C4-2B (cell line): ENCODE measurements at regions not wholly inside any gene's neighbourhood (a gene's known extent, or its start where the extent isn't known, plus 50 kb on each side); places are given as distances from the start of the nearest gene placed in this dataset.

Source experiments
- H3K27ac ChIP-seq: fragments of 450-650 bp; 2 replicates; pipeline ENCODE4 v1.5.1; 2017
- ZFX ChIP-seq: fragments of 450-650 bp; IDR thresholded peaks from 2 replicates; pipeline ENCODE4 v1.6.1; 2017
- TF ChIP-seq, protein P1 (sequence below): fragments of 450-650 bp; conservative IDR thresholded peaks from 2 replicates; pipeline ENCODE4 v1.5.1; 2017; ENCODE audit warnings: mild to moderate bottlenecking

DNA sequence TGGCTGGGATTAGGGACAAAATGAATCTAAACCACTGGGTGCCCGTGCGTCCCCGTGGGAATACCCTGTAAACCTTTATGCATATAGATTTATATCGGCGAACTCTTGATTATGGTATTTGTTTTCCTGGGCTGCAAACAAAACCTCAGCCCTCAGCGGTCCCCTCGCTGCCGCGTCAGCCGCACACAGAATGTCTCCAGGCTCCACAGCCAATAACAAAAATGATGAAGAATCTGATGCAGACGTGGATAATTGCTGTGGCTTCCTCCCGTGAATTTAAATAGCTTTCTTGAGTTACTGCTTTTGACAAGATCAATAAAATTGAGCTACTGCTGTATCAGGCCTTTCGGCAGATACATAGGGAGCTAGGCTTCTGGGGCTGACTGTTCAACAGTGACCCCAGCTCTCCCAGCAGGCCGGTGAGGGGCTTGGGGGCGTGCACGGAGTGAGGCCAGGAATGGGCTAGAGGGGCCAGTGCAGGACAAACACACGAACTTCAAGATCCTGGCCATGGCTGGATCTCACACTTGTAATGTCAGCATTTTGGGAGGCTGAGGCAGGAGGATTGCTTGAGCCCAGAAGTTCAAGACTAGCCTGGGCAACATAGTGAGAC, 125.8 kb upstream of the NCOR2 start:
- no peak for TF ChIP-seq ZFX
- TF ChIP-seq, protein P1, sequence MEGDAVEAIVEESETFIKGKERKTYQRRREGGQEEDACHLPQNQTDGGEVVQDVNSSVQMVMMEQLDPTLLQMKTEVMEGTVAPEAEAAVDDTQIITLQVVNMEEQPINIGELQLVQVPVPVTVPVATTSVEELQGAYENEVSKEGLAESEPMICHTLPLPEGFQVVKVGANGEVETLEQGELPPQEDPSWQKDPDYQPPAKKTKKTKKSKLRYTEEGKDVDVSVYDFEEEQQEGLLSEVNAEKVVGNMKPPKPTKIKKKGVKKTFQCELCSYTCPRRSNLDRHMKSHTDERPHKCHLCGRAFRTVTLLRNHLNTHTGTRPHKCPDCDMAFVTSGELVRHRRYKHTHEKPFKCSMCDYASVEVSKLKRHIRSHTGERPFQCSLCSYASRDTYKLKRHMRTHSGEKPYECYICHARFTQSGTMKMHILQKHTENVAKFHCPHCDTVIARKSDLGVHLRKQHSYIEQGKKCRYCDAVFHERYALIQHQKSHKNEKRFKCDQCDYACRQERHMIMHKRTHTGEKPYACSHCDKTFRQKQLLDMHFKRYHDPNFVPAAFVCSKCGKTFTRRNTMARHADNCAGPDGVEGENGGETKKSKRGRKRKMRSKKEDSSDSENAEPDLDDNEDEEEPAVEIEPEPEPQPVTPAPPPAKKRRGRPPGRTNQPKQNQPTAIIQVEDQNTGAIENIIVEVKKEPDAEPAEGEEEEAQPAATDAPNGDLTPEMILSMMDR, result no peak
- H3K27ac ChIP-seq, result no peak overlapping the region

DNA sequence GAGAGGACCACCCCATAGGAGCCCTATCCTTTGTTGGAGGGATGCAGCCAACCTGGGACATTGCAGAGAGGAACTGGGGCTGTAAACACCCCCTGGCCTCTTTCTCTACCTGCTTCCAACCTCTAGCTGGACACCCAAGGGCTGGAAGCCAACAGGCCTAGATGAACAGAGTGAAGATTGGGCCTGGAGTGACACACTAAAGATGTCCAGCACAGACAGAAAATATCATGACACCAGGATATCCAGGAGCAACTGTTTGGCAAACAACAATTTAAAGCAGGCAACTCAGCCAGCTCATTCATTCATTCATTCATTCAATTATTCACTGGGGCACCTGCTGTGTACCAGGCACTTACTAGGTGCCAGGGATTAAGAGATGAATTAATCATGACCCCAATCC, 125.0 kb upstream of the NCOR2 start:
- TF ChIP-seq ZFX, result no peak
- TF ChIP-seq, protein P1, result no peak
- no peak overlapping the region for H3K27ac ChIP-seq

DNA sequence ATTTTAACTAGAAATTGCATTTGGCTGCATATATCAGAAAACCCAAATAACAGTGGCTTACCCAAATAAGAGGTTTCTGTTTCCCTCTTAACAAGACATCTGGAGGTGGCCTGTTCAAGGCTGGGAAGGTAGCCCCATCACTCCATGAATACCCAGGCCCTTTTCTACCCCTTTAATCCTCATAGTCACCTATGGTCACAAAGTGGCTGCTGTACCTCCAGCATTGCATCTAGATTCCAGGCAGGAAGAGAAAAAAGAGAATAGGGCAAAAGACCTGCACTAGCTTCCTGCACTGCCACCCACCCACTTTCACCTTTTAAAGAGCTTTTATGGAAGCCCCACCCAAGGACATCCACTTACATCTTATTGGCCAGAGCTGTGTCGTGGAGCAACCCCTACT, 124.0 kb upstream of the NCOR2 start:
- no peak for TF ChIP-seq ZFX
- TF ChIP-seq, protein P1, result no peak
- no peak overlapping the region for H3K27ac ChIP-seq

DNA sequence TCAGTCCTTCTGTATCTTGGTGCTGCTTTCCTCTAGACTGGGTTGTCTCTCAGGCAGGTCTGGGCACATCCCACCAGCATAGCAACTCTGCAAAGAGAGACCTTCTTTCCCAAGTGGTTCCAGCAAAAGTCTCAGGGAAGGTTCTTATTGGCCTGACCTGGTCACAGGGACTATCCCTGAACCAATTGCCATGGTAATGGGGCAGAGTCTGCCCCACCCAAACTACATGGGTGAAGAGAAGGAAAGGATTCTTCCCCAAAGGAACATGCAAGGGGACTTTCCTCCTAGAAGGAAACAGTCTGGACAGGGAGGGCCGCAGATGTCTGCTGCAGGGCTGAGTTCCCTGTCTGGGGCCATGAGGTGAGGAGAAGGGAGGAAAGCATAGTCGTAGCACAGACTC, 122.2 kb upstream of the NCOR2 start:
- TF ChIP-seq, protein P1, result no peak
- no peak for TF ChIP-seq ZFX
- no peak overlapping the region for H3K27ac ChIP-seq

DNA sequence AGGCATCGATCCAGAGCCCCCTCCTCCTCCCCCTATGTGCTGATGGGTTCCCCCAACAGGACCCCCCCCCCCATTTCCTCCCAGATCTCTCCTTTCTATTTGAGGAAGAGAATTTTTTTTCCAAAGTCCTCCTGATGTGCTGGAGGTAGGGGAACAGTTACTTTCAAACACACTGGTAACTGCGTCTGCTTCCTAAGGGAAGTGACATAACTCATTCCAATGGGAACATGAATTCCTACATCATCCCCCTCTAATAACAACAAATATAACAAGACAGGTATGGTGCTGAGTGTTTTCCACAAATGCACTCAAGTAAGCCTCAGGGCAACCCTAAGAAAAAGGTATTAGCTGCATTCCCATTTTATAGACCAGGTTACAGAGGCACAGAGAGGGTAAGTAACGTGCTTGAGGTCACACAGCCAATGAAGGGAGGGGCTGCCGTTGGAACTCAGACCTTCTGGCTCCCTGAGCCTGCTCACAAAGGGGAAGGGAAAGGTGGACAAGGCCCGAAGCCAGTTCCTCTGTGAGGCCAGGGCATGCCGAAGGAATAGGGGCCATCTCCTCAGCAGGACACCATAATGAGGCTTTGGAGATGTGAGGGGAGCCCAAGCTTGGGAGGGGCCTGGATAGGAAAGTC, 121.1 kb upstream of the NCOR2 start:
- TF ChIP-seq, protein P1, result no peak
- no peak for TF ChIP-seq ZFX
- no peak overlapping the region for H3K27ac ChIP-seq

DNA sequence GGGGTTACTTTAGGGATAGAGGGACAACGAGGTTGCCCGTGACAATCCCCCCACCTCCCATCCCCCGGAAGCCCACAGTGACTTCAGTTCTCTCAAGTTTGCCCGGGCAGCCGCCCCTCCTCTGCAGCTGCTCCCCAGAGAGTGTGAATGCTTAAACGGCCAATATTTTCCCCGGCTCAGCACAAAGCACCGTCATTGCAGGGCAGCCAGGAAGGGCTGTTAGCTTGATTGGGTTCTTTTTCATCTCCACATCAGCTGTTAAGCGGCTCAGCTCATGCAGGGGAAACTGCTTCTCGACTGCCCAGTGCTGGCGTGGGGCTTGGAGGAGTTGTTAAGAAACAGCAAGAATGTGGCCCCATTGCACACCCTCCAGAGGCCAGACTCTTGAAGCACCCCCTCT, 120.5 kb upstream of the NCOR2 start:
- H3K27ac ChIP-seq, result no peak overlapping the region
- no peak for TF ChIP-seq ZFX
- TF ChIP-seq, protein P1, result no peak

DNA sequence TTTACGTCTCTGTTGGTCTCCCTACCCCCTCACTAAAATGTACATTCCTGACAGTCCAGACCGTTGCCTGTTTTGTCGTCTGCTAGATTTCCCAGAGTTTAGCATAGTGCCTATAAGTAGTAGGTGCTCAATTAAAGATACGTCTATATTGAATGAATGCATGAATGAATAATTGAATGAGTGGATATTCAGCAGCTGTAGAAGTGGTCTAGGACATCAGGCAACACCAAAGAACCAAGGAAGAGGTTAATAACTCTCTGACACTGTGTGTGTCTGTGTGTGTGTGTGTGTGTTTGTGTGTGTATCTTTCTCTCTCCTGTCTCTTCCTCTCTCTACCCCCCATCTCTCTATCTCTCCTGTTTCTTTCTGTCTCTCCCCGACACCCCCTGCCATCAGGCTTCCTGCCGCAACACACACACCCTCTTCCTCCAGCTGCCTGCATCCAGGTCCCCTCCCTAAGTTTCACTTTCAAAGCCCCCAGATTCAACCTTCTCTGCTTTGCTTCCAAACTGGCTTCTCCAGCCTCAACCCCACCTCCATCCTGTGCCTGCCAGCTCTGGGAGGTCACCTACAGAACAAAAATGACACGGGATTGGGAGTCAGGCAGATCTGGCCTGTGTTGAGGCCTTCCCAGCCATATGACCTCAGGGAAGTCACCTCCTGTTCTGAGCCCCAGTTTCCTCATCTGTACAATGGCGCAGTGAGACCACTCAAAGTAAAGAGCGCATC, 119.9 kb upstream of the NCOR2 start:
- TF ChIP-seq, protein P1, result no peak
- no peak for TF ChIP-seq ZFX
- H3K27ac ChIP-seq, result no peak overlapping the region
